RWPE1 (cell line): ENCODE measurements at regions not wholly inside any gene's neighbourhood (a gene's known extent, or its start where the extent isn't known, plus 50 kb on each side); places are given as distances from the start of the nearest gene placed in this dataset.

ENCODE experiments used
- CTCF ChIA-PET: fragments of 350-600 bp; sonication (Branson Sonifier 250); formaldehyde crosslinking; extraction: SDS; loops from one replicate; lab custom pipeline; 2021; lab: Yijun Ruan, JAX
- POLR2A ChIA-PET: fragments of 400-600 bp; formaldehyde crosslinking; extraction: SDS; loops from one replicate; lab custom pipeline; 2020; ENCODE audit warnings: antibody characterized with exemption; ENCODE audit not compliant: low non-redundant PET; lab: Yijun Ruan, JAX
- DNase-seq: peaks from one replicate; pipeline ENCODE4 v3.0.0; 2012; ENCODE audit warnings: low spot score
- H3K27ac ChIP-seq: fragments of 450-650 bp; 2 replicates; pipeline ENCODE4 v1.5.1; 2017
- CTCF ChIP-seq: fragments of 450-650 bp; conservative IDR thresholded peaks from 2 replicates; pipeline ENCODE4 v1.5.1; 2017; ENCODE audit warnings: low read depth, mild to moderate bottlenecking

GRCh38 chrX:39955625-39956024 is 142.1 kb downstream of the BCOR start:
- DNase-seq: no peak
- ChIA-PET CTCF (no interaction called here), POLR2A (no interaction called here)
- H3K27ac ChIP-seq: no peak overlapping the region
- no peak for TF ChIP-seq CTCF

- H3K27ac ChIP-seq: no peak overlapping the region
- no peak for DNase-seq
- ChIA-PET POLR2A (interaction anchor here (0.7 kb wide), 1 partner anchor 251 kb away, joined by 3 read pairs; no protein-coding TSS in a partner anchor), CTCF (no interaction called here)
- no peak for TF ChIP-seq CTCF
Measured at GRCh38 chrX:39956803-39957394, 140.9 kb downstream of the BCOR start.

GRCh38 chrX:39957816-39958566 is 139.8 kb downstream of the BCOR start:
- H3K27ac ChIP-seq: no peak overlapping the region
- CTCF ChIA-PET: no interaction called here
- POLR2A ChIA-PET: no interaction called here
- no peak for TF ChIP-seq CTCF
- no peak for DNase-seq

GRCh38 chrX:39958850-39959249 is 138.9 kb downstream of the BCOR start:
- TF ChIP-seq CTCF: no peak
- DNase-seq: no peak
- no peak overlapping the region for H3K27ac ChIP-seq
- ChIA-PET CTCF (no interaction called here), POLR2A (no interaction called here)

- H3K27ac ChIP-seq: no peak overlapping the region
- ChIA-PET POLR2A (interaction anchor here (0.6 kb wide), 1 partner anchor 217 kb away, joined by 3 read pairs; no protein-coding TSS in a partner anchor), CTCF (no interaction called here)
- no peak for DNase-seq
- TF ChIP-seq CTCF: no peak
Measured at GRCh38 chrX:39960219-39960618, 137.5 kb downstream of the BCOR start.

- TF ChIP-seq CTCF: no peak
- CTCF ChIA-PET: no interaction called here
- H3K27ac ChIP-seq: no peak overlapping the region
- POLR2A ChIA-PET: no interaction called here
- no peak for DNase-seq
Measured at GRCh38 chrX:39961441-39961840, 136.3 kb downstream of the BCOR start.
